ENCODE measurements at regions not wholly inside any gene's neighbourhood (a gene's known extent, or its start where the extent isn't known, plus 50 kb on each side); places are given as distances from the start of the nearest gene placed in this dataset.

- no peak for DNase-seq
These were observed 60.0 kb upstream of the HES1 start for GRCh38 chr3:194075802-194076460.

- DNase-seq = no peak
These were observed 59.5 kb upstream of the HES1 start for GRCh38 chr3:194076475-194076874.

GRCh38 chr3:194077602-194078001, 58.3 kb upstream of the HES1 start:
- DNase-seq = no peak

DNA sequence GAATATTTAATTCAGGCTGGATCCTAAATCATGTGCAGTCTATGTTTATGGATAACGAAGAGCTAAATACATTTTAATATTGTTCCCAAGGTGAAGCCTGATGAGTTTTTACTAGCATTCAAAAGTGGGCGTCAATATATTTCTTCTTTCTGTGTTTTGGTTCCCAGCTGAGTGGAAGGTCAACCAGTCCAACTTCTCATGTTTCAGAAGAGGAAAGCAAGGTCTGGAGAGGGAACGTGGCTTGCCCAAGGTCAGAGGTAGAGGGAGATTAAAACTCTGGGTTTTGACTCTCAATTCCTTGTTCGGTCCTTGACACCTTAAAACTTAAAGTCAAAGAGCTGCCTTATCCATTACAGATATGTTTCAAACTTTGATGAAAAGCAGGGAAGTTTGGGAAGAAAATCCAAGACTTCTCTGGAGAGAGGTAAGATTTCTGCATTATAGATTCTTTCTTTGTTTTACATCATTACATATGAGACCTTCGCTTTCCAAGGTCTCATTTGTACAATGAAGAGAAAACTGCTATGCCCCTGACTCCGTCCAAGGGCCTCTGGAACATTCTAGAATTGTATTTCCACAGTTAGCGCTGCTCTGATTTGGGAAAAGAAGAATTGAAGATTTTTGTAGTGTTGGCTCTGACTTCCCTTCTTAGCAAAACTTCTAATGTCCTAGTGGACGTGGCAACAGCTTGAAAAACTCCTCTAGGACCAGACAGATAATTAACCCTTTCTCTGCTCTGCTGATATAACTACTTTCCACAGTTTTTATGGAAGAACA, 57.7 kb upstream of the HES1 start:
- no peak for DNase-seq

- DNase-seq = no peak
These were observed 56.2 kb upstream of the HES1 start for GRCh38 chr3:194079702-194080172.

DNA sequence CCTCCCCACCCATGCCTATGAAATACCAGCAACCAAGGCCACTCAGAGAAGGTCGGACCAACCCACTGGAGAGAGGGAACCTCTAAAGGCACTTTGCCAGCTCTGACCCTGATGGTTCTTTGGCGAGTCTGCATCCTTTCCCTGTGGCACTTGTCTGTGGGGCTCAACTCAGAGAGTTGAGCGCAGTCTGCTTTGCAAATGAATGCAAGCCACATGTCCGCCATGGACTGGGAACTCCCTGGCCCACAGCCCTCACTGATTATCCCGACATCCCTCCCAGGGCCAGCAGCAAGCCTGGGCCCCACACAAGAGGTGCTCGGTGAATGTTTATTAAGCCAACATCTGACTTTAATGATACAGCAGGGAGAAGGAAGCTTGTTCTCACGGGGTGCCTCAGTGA, 55.5 kb upstream of the HES1 start:
- no peak for DNase-seq

- no peak for DNase-seq
These were observed 54.8 kb upstream of the HES1 start for GRCh38 chr3:194080913-194081800.

DNA sequence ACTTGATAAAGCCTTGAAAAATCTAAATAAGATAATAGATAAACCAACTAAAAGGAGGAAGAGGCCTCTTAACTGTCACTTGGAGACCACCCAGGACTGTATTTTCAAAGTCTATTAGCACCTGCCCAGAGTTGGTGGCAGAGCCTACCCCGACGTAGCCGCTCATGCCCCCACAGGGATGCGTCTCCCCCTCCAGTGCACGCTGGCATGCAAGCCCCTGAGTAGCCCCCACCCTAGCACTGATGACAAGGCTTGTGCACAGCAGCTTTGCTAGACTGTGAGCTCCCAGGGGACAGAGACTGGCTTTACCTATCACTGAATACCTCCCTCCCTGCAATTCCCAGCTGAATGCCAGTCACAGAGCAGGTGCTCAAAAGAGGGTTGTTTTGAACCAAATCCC, 54.1 kb upstream of the HES1 start:
- DNase-seq = no peak

DNA sequence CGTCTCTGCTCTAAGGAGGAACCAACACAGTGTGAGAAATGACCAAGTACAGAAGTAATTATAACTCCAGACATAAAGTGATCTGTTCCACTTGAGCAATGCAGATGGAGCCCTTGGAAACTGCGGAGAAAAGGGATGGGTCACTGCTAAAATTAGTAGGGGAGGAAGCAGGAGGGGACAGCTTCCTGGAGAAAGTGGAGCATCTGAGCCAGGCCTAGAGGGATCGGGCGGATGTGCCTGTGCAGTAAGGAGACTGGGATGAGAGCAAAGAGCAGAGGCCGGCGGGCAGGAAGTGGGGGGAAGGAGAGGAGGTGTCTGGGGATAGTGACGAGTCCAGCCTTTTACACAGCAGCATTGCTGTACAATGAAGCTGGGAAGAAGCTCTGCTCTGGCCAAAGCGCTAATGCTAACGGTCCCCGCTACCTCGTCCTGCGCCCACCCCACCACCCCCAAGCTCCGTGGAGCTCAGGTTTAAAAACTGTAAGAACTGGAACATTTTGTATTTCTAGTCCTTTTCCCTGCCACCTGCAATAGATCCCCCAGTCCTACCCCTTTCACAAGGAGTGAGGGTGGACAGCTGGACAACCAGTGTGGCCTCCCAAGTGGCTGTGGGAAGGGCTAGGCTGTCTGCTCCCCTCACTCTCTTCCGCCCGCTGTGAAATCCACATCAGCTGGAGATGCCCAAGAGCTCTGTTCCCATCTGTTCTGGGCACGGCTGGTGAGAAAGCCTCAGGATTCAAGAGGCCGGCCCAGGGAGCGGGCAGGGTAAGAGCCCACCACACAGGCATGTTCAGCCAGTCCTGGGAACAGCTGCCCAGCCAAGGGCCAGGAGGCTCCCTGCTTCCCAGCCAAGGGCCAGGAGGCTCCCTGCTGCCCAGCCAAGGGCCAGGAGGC, 53.0 kb upstream of the HES1 start:
- DNase-seq = no peak

- DNase-seq = no peak
These were observed 52.2 kb upstream of the HES1 start for GRCh38 chr3:194083637-194084224.

DNA sequence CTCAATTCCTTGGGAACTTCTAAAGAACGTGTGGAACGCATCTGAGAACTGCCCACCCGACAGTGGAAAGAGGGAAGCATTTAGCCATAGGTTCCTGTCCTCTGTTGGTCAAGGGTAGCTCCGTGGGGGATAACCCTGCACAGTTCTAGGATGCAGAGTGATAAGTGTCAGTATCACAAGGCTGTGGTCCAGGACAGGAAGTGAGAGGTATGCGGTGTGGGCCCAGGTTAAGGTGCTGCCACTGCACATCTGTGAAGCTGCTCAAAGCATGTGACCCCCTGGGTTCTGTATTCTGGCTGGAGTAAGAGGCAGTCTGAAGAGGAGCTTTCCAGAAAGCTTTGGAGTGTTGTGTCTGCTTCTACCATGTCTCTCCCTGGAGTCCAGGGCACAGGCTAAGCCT, 51.7 kb upstream of the HES1 start:
- no peak for DNase-seq
